ENCODE measurements at regions not wholly inside any gene's neighbourhood (a gene's known extent, or its start where the extent isn't known, plus 50 kb on each side); places are given as distances from the start of the nearest gene placed in this dataset.

- H3K36me3 ChIP-seq (ENCODE audit: insufficient read depth, low read length) = no peaks in the 10 kb centered on the region
- H3K9ac ChIP-seq (ENCODE audit: low read depth, low read length) = no peak overlapping the region
Measured at GRCh38 chr1:208757846-208758245, 513.7 kb upstream of the PLXNA2 start.

GRCh38 chr1:208759255-208759654 lies 515.1 kb upstream of the PLXNA2 start:
- H3K9ac ChIP-seq (ENCODE audit: low read depth, low read length) = no peak overlapping the region
- no peaks in the 10 kb centered on the region for H3K9me3 ChIP-seq (ENCODE audit: control insufficient read depth, insufficient read depth, low read length)
- no peaks in the 10 kb centered on the region for H3K36me3 ChIP-seq (ENCODE audit: insufficient read depth, low read length)
- no peaks in the 10 kb centered on the region for H3K4me1 ChIP-seq (ENCODE audit: insufficient read depth, low read length)

More at GRCh38 chr1:208757846-208758245, 513.7 kb upstream of the PLXNA2 start:
- Histone ChIP-seq H3K9me3 (ENCODE audit: control insufficient read depth, insufficient read depth, low read length) (no peaks in the 10 kb centered on the region), H3K4me1 (ENCODE audit: insufficient read depth, low read length) (no peaks in the 10 kb centered on the region)

- Histone ChIP-seq H3K36me3 (ENCODE audit: insufficient read depth, low read length) (no peaks in the 10 kb centered on the region), H3K4me1 (ENCODE audit: insufficient read depth, low read length) (no peaks in the 10 kb centered on the region), H3K9me3 (ENCODE audit: control insufficient read depth, insufficient read depth, low read length) (no peaks in the 10 kb centered on the region), H3K9ac (ENCODE audit: low read depth, low read length) (no peak overlapping the region)
Measured at GRCh38 chr1:208763971-208764370, 519.8 kb upstream of the PLXNA2 start.

DNA sequence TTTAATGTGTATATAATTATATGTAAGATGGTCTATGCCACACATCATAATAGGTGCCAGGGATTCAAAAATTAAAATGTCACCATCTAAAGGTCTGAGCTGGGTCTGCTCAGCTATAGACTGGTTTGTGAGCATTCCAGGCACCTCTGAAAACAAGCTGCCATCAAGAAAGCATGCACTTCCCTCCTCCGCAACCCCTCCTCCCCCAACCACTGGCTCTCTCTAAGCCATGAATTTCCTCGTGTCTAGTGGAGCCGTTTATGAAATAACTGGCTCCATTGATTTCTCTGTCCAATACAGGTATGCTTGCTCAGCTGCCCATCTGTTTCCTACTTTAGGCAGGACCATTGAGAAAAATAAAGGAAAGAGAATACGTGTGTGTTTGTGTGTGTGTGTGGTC lies 522.6 kb upstream of the PLXNA2 start:
- Histone ChIP-seq H3K9me3 (ENCODE audit: control insufficient read depth, insufficient read depth, low read length) (no peaks in the 10 kb centered on the region), H3K36me3 (ENCODE audit: insufficient read depth, low read length) (no peaks in the 10 kb centered on the region), H3K4me1 (ENCODE audit: insufficient read depth, low read length) (no peaks in the 10 kb centered on the region), H3K9ac (ENCODE audit: low read depth, low read length) (no peak overlapping the region)

GRCh38 chr1:208767816-208768215 lies 523.6 kb upstream of the PLXNA2 start:
- Histone ChIP-seq H3K9ac (ENCODE audit: low read depth, low read length) (no peak overlapping the region), H3K36me3 (ENCODE audit: insufficient read depth, low read length) (no peaks in the 10 kb centered on the region), H3K4me1 (ENCODE audit: insufficient read depth, low read length) (no peaks in the 10 kb centered on the region), H3K9me3 (ENCODE audit: control insufficient read depth, insufficient read depth, low read length) (no peaks in the 10 kb centered on the region)

GRCh38 chr1:208772891-208773290 lies 528.7 kb upstream of the PLXNA2 start:
- H3K9me3 ChIP-seq (ENCODE audit: control insufficient read depth, insufficient read depth, low read length) = no peaks in the 10 kb centered on the region
- H3K9ac ChIP-seq (ENCODE audit: low read depth, low read length) = no peak overlapping the region
- no peaks in the 10 kb centered on the region for H3K36me3 ChIP-seq (ENCODE audit: insufficient read depth, low read length)
- H3K4me1 ChIP-seq (ENCODE audit: insufficient read depth, low read length) = no peaks in the 10 kb centered on the region

DNA sequence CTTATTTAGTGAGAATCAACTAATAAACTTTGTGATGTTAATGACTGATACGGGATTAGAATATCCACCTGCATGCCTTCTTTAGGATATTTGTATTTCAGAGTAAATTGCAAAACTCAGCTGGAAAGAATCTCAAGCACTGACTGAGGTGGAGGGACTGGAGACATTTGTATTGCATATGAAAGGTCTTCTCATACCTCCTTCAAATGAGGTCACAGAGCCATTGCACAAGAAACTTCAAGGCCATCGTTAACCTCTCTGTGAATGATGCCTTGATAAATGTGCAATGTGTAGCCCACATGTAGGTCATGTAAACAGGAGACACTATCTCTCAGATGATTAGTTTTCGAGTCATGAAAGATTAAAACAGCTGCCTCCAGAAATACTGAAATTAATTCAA lies 531.7 kb upstream of the PLXNA2 start:
- H3K9ac ChIP-seq (ENCODE audit: low read depth, low read length) = no peak overlapping the region
- no peaks in the 10 kb centered on the region; the same call in 1 of the 2 replicates for H3K9me3 ChIP-seq (ENCODE audit: control insufficient read depth, insufficient read depth, low read length)
- H3K4me1 ChIP-seq (ENCODE audit: insufficient read depth, low read length) = peaks cover 5% of the 10 kb centered on the region
- H3K36me3 ChIP-seq (ENCODE audit: insufficient read depth, low read length) = no peaks in the 10 kb centered on the region

GRCh38 chr1:208778417-208778816 lies 534.2 kb upstream of the PLXNA2 start:
- H3K36me3 ChIP-seq (ENCODE audit: insufficient read depth, low read length) = no peaks in the 10 kb centered on the region
- H3K9me3 ChIP-seq (ENCODE audit: control insufficient read depth, insufficient read depth, low read length) = no peaks in the 10 kb centered on the region; the same call in 1 of the 2 replicates
- H3K4me1 ChIP-seq (ENCODE audit: insufficient read depth, low read length) = peaks cover 25% of the 10 kb centered on the region
- no peak overlapping the region for H3K9ac ChIP-seq (ENCODE audit: low read depth, low read length)

- Histone ChIP-seq H3K36me3 (ENCODE audit: insufficient read depth, low read length) (no peaks in the 10 kb centered on the region), H3K4me1 (ENCODE audit: insufficient read depth, low read length) (peaks cover 25% of the 10 kb centered on the region), H3K9me3 (ENCODE audit: control insufficient read depth, insufficient read depth, low read length) (no peaks in the 10 kb centered on the region; the same call in 1 of the 2 replicates), H3K9ac (ENCODE audit: low read depth, low read length) (no peak overlapping the region)
Measured at GRCh38 chr1:208781391-208782045, 537.3 kb upstream of the PLXNA2 start.

GRCh38 chr1:208782186-208782585 lies 538.0 kb upstream of the PLXNA2 start:
- no peaks in the 10 kb centered on the region for H3K36me3 ChIP-seq (ENCODE audit: insufficient read depth, low read length)
- H3K4me1 ChIP-seq (ENCODE audit: insufficient read depth, low read length) = peaks cover 26% of the 10 kb centered on the region
- H3K9ac ChIP-seq (ENCODE audit: low read depth, low read length) = no peak overlapping the region
- H3K9me3 ChIP-seq (ENCODE audit: control insufficient read depth, insufficient read depth, low read length) = no peaks in the 10 kb centered on the region; the same call in 1 of the 2 replicates

GRCh38 chr1:208785629-208786028 lies 541.4 kb upstream of the PLXNA2 start:
- Histone ChIP-seq H3K4me1 (ENCODE audit: insufficient read depth, low read length) (peaks cover 42% of the 10 kb centered on the region), H3K36me3 (ENCODE audit: insufficient read depth, low read length) (no peaks in the 10 kb centered on the region), H3K9me3 (ENCODE audit: control insufficient read depth, insufficient read depth, low read length) (no peaks in the 10 kb centered on the region), H3K9ac (ENCODE audit: low read depth, low read length) (no peak overlapping the region)

DNA sequence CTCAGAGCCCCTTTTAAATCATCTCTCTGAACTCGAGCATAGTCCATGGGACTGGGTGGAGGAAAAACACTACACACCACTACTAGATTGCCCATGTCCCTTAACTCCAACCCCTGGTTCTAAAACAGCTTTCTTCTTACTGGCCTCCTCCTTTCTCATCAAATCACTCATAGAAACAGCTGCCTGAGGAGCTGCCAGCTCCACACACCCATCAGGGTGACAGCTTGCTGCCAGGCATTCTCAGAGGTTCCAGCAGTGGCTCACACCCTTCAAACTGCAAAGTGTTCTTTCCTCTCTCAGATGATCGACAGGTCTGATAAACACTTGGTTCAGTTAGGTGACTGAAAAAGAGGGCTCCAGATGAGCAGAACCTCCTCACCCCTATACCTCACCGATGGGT lies 543.0 kb upstream of the PLXNA2 start:
- Histone ChIP-seq H3K4me1 (ENCODE audit: insufficient read depth, low read length) (peaks cover 30% of the 10 kb centered on the region), H3K9ac (ENCODE audit: low read depth, low read length) (no peak overlapping the region), H3K36me3 (ENCODE audit: insufficient read depth, low read length) (no peaks in the 10 kb centered on the region)

GRCh38 chr1:208788013-208788540 lies 543.9 kb upstream of the PLXNA2 start:
- Histone ChIP-seq H3K9ac (ENCODE audit: low read depth, low read length) (no peak overlapping the region), H3K36me3 (ENCODE audit: insufficient read depth, low read length) (no peaks in the 10 kb centered on the region), H3K4me1 (ENCODE audit: insufficient read depth, low read length) (peaks cover 23% of the 10 kb centered on the region), H3K9me3 (ENCODE audit: control insufficient read depth, insufficient read depth, low read length) (no peaks in the 10 kb centered on the region)

More for the DNA sequence above, 543.0 kb upstream of the PLXNA2 start:
- H3K9me3 ChIP-seq (ENCODE audit: control insufficient read depth, insufficient read depth, low read length) = no peaks in the 10 kb centered on the region

DNA sequence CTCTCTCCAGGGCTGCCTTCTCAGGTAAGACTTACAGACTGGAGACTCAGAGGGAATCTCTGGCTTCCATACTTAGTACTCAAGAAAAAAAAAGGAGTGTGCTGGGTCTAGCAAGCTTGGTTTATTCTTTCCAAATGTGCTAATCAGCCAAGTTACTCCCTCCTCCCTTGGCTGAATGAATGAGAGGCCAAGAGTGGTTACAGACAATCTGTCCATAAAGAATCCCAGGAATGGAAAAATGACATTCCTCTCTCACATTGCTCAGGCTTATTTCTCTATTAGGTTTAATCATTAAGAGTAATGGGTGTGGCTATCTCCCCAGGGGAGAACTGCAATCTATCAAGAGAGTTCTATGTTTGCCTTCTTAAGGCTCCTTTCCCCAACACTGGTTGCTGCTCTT lies 547.3 kb upstream of the PLXNA2 start:
- Histone ChIP-seq H3K9ac (ENCODE audit: low read depth, low read length) (no peak overlapping the region), H3K4me1 (ENCODE audit: insufficient read depth, low read length) (peaks cover 23% of the 10 kb centered on the region), H3K9me3 (ENCODE audit: control insufficient read depth, insufficient read depth, low read length) (no peaks in the 10 kb centered on the region), H3K36me3 (ENCODE audit: insufficient read depth, low read length) (no peaks in the 10 kb centered on the region)

- H3K36me3 ChIP-seq (ENCODE audit: insufficient read depth, low read length) = no peaks in the 10 kb centered on the region
- no peak overlapping the region for H3K9ac ChIP-seq (ENCODE audit: low read depth, low read length)
- no peaks in the 10 kb centered on the region for H3K9me3 ChIP-seq (ENCODE audit: control insufficient read depth, insufficient read depth, low read length)
- H3K4me1 ChIP-seq (ENCODE audit: insufficient read depth, low read length) = peaks cover 7% of the 10 kb centered on the region
Measured at GRCh38 chr1:208793861-208794345, 549.7 kb upstream of the PLXNA2 start.

All from ES-I3 (cell line).